BE2C (cell line): ENCODE measurements at regions not wholly inside any gene's neighbourhood (a gene's known extent, or its start where the extent isn't known, plus 50 kb on each side); places are given as distances from the start of the nearest gene placed in this dataset.
"Not testable (repeated sequence)": the region's sequence is repeated elsewhere in the genome, so short reads cannot be mapped to it uniquely, and the experiment has no call there.

Source experiments
- DNase-seq: peaks from one replicate; pipeline ENCODE4 v3.0.0-alpha.2; 2020
- H3K27me3 ChIP-seq: fragments of 250-450 bp; sonication (Bioruptor Pico); 2 replicates; pipeline ENCODE4 v1.5.1; 2020; ENCODE audit warnings: mild to moderate bottlenecking
- H3K36me3 ChIP-seq: fragments of 250-450 bp; sonication (Bioruptor Pico); 2 replicates; pipeline ENCODE4 v1.5.1; 2020; ENCODE audit warnings: mild to moderate bottlenecking
- H3K4me1 ChIP-seq: fragments of 250-450 bp; sonication (Bioruptor Pico); 2 replicates; pipeline ENCODE4 v1.5.1; 2020
- H3K4me3 ChIP-seq: 2 replicates; pipeline ENCODE4 v1.5.1; 2011; ENCODE audit warnings: low read depth, low read length
- H3K9me3 ChIP-seq: fragments of 250-450 bp; sonication (Bioruptor Pico); 2 replicates; pipeline ENCODE4 v1.5.1; 2020
- TF ChIP-seq, protein P1 (sequence below): IDR thresholded peaks from 2 replicates; pipeline ENCODE4 v1.5.1; 2012; ENCODE audit warnings: mild to moderate bottlenecking, low read depth, low read length

DNA sequence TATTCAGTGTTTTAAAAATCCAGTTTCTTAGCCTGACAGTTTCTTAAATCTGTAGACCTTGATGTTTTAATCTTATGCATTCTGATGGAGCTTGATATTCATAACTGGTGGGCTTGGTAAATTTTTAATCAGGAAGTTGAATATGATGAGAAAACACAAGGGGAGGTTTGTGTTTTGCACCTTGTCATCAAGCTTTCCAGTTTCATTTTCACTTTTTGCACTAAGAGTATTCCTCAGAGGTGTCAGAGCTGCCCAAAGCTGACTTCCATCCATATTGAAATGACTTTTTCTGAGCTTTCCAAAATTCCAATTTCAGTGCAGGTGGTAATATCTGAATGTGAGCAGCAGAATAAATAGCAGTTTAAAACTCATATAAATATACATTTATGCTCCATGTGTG is 555.0 kb upstream of the RBFOX1 start:
- Histone ChIP-seq H3K4me3 (no peak overlapping the region), H3K27me3 (no peaks in the 10 kb centered on the region), H3K36me3 (no peaks in the 10 kb centered on the region), H3K4me1 (no peaks in the 10 kb centered on the region), H3K9me3 (no peaks in the 10 kb centered on the region)
- TF ChIP-seq, protein P1, sequence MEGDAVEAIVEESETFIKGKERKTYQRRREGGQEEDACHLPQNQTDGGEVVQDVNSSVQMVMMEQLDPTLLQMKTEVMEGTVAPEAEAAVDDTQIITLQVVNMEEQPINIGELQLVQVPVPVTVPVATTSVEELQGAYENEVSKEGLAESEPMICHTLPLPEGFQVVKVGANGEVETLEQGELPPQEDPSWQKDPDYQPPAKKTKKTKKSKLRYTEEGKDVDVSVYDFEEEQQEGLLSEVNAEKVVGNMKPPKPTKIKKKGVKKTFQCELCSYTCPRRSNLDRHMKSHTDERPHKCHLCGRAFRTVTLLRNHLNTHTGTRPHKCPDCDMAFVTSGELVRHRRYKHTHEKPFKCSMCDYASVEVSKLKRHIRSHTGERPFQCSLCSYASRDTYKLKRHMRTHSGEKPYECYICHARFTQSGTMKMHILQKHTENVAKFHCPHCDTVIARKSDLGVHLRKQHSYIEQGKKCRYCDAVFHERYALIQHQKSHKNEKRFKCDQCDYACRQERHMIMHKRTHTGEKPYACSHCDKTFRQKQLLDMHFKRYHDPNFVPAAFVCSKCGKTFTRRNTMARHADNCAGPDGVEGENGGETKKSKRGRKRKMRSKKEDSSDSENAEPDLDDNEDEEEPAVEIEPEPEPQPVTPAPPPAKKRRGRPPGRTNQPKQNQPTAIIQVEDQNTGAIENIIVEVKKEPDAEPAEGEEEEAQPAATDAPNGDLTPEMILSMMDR, result no peak
- DNase-seq, result no peak

DNA sequence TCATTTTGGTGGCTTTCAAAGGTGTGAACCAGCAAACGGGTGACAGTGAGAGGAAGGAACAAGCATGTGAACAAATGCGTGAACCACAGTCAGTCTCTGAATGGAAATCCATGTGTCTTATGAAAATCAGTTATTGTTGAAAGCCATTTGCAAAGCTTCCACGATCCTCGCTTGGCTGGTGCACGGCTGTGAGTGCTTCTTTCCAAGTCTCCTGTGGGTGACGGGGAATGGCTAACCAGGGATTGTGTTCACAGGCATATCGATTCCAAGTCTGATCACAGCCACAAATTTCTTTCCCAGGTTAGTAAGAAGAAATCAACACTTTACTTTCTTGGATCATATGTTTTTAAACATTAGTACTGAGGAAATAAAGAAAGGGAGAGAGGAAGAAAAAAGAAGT is 556.9 kb upstream of the RBFOX1 start:
- TF ChIP-seq, protein P1, result no peak
- Histone ChIP-seq H3K9me3 (no peaks in the 10 kb centered on the region), H3K36me3 (no peaks in the 10 kb centered on the region), H3K4me1 (no peaks in the 10 kb centered on the region), H3K27me3 (no peaks in the 10 kb centered on the region), H3K4me3 (no peak overlapping the region)
- DNase-seq, result no peak

DNA sequence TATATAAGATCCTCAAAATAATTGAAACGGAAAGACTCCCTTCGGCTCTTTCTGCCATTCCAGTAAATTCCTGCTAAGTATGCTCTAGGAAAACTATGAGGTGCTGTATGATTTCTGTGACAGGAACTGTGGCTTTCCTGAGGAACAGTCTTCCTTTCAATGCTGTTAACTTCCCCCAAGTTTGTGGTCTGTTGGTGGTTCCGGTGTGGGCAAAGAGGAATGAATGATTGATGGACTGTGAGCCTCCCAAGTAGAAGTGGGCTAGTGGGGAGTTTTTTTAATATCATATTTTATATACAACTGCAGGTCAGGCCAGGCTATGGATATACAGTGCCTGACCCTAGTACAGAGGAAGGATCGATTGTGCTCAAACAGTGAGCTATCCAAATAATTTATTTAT is 560.7 kb upstream of the RBFOX1 start:
- no peaks in the 10 kb centered on the region for H3K9me3 ChIP-seq
- TF ChIP-seq, protein P1, result no peak
- H3K4me1 ChIP-seq, result no peaks in the 10 kb centered on the region
- H3K27me3 ChIP-seq, result no peaks in the 10 kb centered on the region
- no peak for DNase-seq
- no peaks in the 10 kb centered on the region for H3K36me3 ChIP-seq
- H3K4me3 ChIP-seq, result no peak overlapping the region

DNA sequence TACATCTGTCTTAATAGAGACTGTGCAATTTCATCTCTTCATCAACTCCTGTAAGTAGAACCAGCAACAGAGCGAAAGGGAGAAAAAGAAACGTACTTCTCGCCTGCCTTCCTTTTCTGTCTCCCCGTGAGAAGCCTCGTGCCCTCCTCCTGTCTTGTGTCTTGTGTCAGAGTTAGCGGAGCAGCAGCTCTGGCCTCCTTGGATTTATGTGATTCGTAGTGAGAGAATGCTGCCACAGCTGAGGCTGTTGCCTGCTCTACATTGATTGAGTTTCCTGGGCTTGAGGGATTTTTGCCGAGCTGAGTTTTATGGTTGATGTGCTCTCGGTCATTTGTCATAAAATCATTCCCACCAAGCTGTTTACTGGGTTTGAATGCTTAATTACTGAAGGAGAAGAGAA is 579.1 kb upstream of the RBFOX1 start:
- TF ChIP-seq, protein P1, result no peak

DNA sequence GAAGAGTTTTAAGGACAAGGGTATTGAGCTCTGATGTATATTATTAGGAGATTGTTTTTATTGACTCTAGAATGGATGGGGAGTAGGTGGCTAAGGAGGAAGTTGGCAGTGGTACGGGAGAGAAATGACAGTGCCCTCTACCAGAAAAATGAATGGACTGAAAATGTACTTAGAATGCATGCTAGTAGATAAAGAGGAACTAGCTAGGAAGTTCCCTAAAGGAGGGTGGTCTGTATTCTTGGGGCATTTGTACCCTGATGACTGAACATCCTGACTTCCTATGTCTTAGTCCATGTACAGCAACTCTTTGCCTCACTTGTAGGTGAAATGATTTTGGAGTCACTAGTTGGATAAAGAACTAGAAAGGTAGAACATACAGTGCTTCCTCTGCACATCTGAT is 581.5 kb upstream of the RBFOX1 start:
- no peaks in the 10 kb centered on the region for H3K36me3 ChIP-seq
- no peaks in the 10 kb centered on the region for H3K27me3 ChIP-seq
- no peak overlapping the region for H3K4me3 ChIP-seq
- TF ChIP-seq, protein P1, result no peak
- no peaks in the 10 kb centered on the region for H3K9me3 ChIP-seq
- no peak for DNase-seq
- H3K4me1 ChIP-seq, result no peaks in the 10 kb centered on the region

More for the DNA sequence above, 579.1 kb upstream of the RBFOX1 start:
- Histone ChIP-seq H3K36me3 (no peaks in the 10 kb centered on the region), H3K4me3 (no peak overlapping the region), H3K27me3 (no peaks in the 10 kb centered on the region), H3K4me1 (no peaks in the 10 kb centered on the region), H3K9me3 (no peaks in the 10 kb centered on the region)
- no peak for DNase-seq

DNA sequence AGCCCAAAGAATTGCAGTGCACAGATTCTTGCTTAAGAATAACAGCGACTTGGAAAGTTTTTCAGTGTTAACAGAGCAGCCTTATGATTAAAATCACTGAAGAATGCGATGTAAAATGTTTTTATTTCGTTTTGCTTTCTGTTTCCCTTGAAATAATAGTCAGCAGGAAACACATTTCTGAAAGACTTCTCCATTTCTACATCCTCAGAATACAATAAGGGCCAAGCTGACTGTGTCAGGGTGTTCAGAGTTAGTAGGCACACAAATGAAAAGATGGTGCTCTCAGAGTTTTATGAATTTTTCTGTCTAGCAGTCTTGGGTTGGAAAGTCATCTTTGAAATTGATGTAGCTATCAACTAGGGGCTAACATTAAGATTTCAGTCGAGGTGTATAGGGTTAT is 582.9 kb upstream of the RBFOX1 start:
- TF ChIP-seq, protein P1, result no peak
- Histone ChIP-seq H3K9me3 (no peaks in the 10 kb centered on the region), H3K27me3 (no peaks in the 10 kb centered on the region), H3K36me3 (no peaks in the 10 kb centered on the region), H3K4me1 (no peaks in the 10 kb centered on the region), H3K4me3 (no peak overlapping the region)
- DNase-seq, result no peak

DNA sequence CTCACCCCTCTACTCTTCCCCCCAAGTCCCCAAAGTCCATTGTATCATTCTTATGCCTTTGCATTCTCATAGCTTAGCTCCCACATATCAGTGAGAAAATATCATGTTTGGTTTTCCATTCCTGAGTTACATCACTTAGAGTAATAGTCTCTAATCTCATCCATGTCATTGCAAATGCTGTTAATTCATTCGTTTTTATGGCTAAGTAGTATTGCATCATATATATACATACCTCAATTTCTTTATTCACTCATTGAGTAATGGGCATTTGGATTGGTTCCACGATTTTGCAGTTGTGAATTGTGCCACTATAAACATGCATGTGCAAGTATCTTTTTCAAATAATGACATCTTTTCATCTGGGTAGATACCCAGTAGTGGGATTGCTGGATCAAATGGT is 596.3 kb upstream of the RBFOX1 start:
- H3K4me3 ChIP-seq, H3K4me1 ChIP-seq, DNase-seq, H3K27me3 ChIP-seq, H3K9me3 ChIP-seq, H3K36me3 ChIP-seq: not testable (repeated sequence)
